NCI-H226 (cell line): ENCODE measurements at regions not wholly inside any gene's neighbourhood (a gene's known extent, or its start where the extent isn't known, plus 50 kb on each side); places are given as distances from the start of the nearest gene placed in this dataset.
A peak's percentile ranks its signal among the peaks of the same experiment; 100 is the strongest.
"Not testable (repeated sequence)": the region's sequence is repeated elsewhere in the genome, so short reads cannot be mapped to it uniquely, and the experiment has no call there.

Experiments
- DNase-seq: peaks from one replicate; pipeline ENCODE4 v3.0.0-alpha.2; 2015

- DNase-seq = peak; percentile 20
Measured at GRCh38 chr9:135369412-135369990, 110.1 kb upstream of the PPP1R26 start.

GRCh38 chr9:135370411-135371375 lies 108.9 kb upstream of the PPP1R26 start:
- no peak for DNase-seq

DNA sequence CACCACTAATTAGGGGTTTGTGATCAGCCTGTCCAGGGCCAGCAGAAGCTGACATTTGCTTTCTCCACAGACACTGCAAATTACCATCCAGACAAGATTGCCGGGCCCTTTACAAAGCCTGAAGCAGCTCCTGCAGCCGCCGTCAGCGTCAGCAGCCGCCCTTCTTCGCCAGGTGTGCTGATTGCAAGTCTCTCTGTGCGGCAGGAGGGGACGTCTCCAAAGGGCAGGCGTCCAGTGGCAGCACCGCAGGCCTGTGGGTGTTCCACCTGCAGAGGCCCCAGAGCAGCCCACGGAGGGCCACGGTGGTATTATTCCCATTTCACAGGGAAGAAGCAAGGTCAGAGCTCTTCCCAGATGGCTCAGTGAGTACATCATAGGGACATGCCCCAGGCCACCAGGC lies 108.0 kb upstream of the PPP1R26 start:
- DNase-seq = no peak

- DNase-seq = no peak
Measured at GRCh38 chr9:135372036-135372435, 107.5 kb upstream of the PPP1R26 start.

DNA sequence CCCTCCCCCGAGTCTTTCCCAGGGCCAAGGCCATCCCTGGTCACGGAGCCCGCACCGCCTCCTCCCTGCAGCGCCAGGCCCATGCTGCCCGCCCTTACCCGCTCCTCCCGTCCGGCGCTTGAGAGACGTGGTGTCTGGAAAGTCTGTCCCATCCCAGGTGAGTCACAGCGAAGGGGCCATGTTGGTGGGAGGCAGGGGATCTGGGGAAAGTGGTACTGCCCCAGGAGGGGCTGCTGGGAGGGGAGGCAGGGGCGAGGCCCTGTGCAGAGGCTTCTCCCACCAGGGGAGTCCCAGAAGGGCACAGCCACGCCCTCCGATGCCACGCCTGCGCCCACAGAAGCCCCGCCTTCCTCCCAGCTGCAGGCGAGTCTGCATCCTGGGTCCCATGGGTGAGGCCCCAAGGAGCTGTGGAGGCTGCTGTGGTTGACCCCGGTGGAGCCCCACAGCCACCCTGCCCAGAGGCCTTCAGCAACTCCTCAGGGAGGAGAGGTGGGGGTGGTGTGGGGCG lies 107.0 kb upstream of the PPP1R26 start:
- DNase-seq = no peak

GRCh38 chr9:135373151-135373685 lies 106.4 kb upstream of the PPP1R26 start:
- DNase-seq = no peak

DNA sequence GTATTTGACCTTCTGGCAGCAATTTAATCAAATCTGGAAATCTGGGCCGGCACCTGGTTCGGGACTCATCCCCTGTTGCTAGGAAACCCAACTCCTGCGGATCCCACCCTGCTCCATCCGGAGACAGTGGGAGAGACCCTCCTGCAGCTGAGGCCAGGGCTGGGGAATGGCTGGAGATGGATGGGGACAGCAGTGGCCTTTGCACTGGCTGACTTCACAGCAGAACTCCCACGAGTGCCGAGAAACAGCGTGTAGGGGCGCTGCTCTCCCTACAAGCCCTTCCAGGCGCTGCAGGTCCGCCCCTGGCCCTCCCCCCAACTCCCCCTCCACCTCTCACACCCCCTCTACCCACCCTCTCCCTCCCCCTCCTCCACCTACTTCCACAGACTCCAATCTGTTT lies 105.8 kb upstream of the PPP1R26 start:
- no peak for DNase-seq

- no peak for DNase-seq
Measured at GRCh38 chr9:135374591-135374990, 105.0 kb upstream of the PPP1R26 start.

DNA sequence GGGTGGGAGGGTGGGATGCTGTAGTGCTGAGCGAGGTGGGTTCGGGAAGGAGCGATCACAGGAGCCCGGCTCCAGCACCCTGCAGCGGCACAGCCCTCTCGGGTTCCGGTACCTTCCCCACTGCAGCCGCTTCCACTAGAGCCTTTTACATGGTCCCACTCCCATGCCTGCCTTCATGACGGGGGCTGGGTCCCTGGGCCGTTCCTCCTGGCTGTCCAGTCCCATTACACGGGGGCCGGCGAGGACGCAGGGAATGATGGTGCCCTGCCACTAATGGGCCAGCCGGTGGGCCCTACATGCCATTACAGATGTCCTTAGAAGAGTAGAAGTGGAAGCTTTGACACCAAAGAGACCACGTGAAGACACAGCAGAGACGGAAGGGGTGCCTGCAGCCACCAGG lies 104.6 kb upstream of the PPP1R26 start:
- DNase-seq = no peak

- DNase-seq = peak; percentile 2
Measured at GRCh38 chr9:135376511-135377265, 102.9 kb upstream of the PPP1R26 start.

DNA sequence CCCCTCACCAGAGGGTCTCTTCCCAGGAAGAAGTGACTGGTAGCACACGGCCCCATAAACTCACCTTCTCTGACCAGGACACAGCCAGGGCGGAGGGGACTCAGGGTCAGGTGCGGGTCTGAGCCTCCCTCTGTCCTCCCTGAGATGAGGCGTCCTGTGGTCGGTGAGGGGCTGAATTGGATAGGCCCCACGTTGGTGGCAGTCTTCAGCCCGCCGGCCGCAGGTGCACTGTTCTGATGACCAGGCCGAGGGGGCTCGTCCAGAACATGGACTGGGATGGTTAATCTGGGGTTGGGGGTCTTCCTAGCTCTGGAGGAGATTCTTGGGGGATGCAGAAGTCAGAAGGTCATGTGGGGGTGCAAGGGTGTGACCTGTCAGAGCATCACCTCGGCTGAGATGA lies 102.2 kb upstream of the PPP1R26 start:
- no peak for DNase-seq

DNA sequence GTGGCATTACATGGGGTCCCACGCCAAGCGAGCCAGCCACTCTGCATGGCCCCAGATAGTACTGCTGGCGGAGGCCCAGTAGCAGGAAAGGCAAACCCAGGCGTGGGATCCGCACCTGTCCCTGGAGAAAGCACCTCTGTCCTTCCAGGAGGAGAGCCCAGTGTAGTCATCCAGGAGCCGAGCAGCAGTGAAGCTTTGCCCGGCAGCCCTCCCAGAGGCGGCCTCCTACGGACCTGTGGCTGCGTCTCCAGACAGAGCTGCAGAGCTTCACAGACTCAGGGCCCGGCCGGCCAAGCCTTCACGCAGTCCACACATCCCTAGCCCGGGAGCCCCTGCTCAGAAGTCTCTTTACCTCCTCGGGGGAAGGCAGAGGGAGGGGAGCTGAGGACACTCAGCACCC lies 100.8 kb upstream of the PPP1R26 start:
- no peak for DNase-seq

DNA sequence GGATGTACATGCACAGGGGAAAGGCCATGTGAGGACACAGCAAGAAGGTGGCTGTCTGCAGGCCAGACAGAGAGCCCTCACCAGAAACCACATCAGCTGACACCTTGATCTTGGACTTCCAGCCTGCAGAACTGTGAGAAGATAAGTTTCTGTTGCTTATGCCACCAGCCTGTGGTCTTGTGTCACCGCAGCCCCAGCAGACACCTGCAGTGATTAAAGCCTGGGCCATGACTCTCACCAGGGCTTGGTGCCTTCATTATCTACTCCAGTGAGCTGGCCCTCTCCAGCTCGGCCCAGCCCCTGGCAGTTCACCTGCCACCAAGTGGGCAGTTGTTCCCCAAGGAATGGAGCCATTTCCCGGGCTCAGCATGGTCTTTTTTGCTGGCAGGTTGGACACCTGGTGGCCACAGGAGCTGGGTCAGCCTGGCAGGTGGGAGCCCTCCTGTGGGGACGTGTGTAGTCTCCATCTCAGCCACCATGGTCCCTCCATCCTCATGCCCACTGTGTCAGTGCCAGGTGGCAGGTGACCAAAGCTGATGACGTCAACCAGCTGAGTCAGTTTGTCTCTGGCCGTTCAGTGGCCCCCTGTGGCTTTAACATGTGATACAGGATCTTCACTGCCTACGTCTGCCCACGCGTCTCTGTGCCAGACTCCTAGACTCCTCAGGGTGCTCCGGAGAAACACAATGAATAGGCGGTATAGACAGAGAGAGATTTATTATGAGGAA lies 99.9 kb upstream of the PPP1R26 start:
- no peak for DNase-seq

DNA sequence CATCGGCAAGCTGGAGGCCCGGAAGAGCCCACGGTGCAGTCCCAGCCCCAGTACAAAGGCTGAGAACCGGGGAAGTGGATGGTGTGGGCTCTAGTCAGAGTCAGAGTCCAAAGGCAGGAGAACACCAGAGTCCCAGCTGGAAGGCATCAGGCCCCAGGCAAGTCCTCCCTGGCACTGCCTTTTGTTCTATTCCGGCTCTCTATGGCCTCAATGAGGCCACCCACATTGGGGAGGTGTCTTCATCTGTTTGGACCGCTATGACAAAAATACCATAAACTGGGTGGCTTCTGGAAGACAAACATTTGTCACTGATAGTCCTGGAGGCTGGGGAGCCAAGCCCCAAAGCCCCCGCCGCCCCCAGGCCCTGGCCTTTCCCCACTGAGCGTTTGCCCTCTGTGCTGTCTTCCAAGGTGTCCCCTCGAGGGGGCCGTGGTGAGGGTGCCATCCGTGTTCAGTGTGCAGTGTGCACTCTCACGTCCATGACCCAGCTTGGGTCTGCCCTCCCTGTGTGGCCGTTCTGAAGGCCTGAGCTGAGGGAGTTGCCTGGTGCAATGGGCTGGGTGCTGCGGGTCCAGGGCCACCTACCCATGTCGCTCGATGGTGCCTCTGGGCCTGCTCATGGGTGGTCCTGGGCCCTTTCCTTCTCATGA lies 99.1 kb upstream of the PPP1R26 start:
- no peak for DNase-seq

DNA sequence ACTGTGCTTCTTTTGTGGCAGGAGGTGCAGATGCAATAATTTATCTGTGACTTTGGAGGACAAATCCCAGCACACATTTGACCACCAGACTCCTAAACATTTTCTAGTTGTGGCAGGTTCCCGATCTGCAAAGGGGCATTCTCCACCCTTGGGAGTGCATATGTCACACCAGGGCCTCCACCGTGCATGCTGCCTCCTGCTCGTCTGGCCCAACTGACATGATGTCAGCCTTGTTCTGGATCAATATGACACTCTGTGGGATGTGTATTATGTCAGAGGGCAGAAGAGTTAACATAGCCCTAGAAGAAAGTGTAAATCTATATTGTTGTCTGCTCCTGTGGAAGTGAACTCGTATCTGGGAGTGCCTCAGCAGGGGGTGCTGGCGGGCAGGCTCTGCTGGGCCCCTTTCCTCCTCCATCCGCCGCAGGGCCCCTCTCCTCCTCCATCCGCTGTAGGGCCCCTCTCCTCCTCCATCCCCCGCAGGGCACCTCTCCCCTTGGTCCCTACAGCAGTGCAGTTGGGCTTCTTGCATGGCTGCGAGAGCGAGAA lies 97.7 kb upstream of the PPP1R26 start:
- DNase-seq = no peak

GRCh38 chr9:135384226-135384625 lies 95.4 kb upstream of the PPP1R26 start:
- no peak for DNase-seq

GRCh38 chr9:135384815-135385405 lies 94.7 kb upstream of the PPP1R26 start:
- not testable (repeated sequence) for DNase-seq

DNA sequence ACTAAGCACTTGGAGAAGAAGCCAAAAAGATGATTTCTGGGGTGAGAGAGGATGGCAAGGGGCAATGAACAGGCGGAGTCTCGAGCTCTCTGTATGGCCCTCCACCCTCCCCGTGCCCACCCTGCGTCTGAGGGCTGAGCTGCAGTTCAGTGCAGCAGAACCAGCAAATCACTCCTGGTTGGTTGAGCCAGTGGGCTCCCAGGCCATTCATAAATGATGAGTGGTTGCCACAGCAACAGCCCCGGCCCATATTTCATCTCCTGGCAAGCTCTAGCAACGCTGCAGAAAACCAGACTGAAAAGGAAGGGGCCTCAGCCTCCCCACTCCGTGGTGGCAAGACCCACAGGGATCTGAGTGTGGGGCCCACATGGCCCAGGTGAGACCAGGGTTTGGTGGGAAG lies 93.8 kb upstream of the PPP1R26 start:
- DNase-seq = no peak

- DNase-seq = no peak
Measured at GRCh38 chr9:135387976-135388375, 91.6 kb upstream of the PPP1R26 start.

GRCh38 chr9:135388530-135388929 lies 91.1 kb upstream of the PPP1R26 start:
- DNase-seq = peak; percentile 9

- DNase-seq = no peak
Measured at GRCh38 chr9:135391759-135392158, 87.8 kb upstream of the PPP1R26 start.
